ENCODE measurements at regions not wholly inside any gene's neighbourhood (a gene's known extent, or its start where the extent isn't known, plus 50 kb on each side); places are given as distances from the start of the nearest gene placed in this dataset.

- Histone ChIP-seq H2BK15ac (ENCODE audit: low read length) (no peak overlapping the region), H3K9ac (replicated peaks in 1 of 4; ENCODE audit: extremely low read depth in 1 of 4, low read depth in 3 of 4, low read length in 3 of 4) (no peak overlapping the region), H3K4me1 (replicated peaks in 1 of 4; ENCODE audit: control insufficient read depth in 3 of 4, insufficient read depth in 4 of 4, low read length in 3 of 4) (no peaks in the 10 kb centered on the region), H3K27ac (ENCODE audit: low read depth, low read length) (no peak overlapping the region), H4K20me1 (replicated peaks in 1 of 2; ENCODE audit: control insufficient read depth in 1 of 2, insufficient read depth in 2 of 2, low read length in 2 of 2) (no peaks in the 10 kb centered on the region), H2BK5ac (ENCODE audit: low read depth, low read length) (no peak overlapping the region), H3K79me1 (ENCODE audit: low read depth, low read length) (no peaks in the 10 kb centered on the region), H4K5ac (ENCODE audit: insufficient read length, low read depth, low read length) (no peak overlapping the region), H2BK12ac (ENCODE audit: low read depth, low read length) (no peak overlapping the region), H3K79me2 (ENCODE audit: control insufficient read depth in 1 of 2, insufficient read depth in 2 of 2, low read length in 2 of 2) (no peaks in the 10 kb centered on the region), H2BK20ac (ENCODE audit: low read length) (no peak overlapping the region), H3K36me3 (ENCODE audit: control insufficient read depth in 2 of 4, insufficient read depth in 4 of 4, low read length in 3 of 4) (no peaks in the 10 kb centered on the region), H3K4ac (replicated peaks; ENCODE audit: insufficient read length, low read depth, low read length) (no peak overlapping the region), H4K8ac (ENCODE audit: extremely low read depth, insufficient read depth, low read length) (no peak overlapping the region), H3K23ac (ENCODE audit: insufficient read length) (no peak overlapping the region), H2AK5ac (ENCODE audit: low read depth, low read length) (no peak overlapping the region), H3K56ac (replicated peaks; ENCODE audit: insufficient read length, low read depth, low read length) (no peak overlapping the region), H3K18ac (ENCODE audit: extremely low read depth, low read length) (no peak overlapping the region), H3K4me2 (ENCODE audit: insufficient read depth in 1 of 2, low read depth in 2 of 2, low read length in 2 of 2) (no peak overlapping the region), H2AFZ (ENCODE audit: low read length) (no peak overlapping the region), H3K4me3 (ENCODE audit: extremely low read depth in 1 of 4, insufficient read depth in 2 of 4, low read depth in 3 of 4, low read length in 4 of 4) (no peak overlapping the region), H3K27me3 (replicated peaks in 1 of 4; ENCODE audit: control insufficient read depth in 3 of 4, extremely low read depth in 1 of 4, insufficient read depth in 3 of 4, low read length in 3 of 4) (no peaks in the 10 kb centered on the region), H2BK120ac (replicated peaks; ENCODE audit: low read depth, low read length) (no peak overlapping the region), H4K91ac (replicated peaks; ENCODE audit: insufficient read length, low read length) (no peak overlapping the region), H3K14ac (ENCODE audit: insufficient read length) (no peak overlapping the region), H3K9me3 (ENCODE audit: insufficient read depth in 2 of 2, low read depth in 1 of 2, low read length in 1 of 2) (no peaks in the 10 kb centered on the region), H3K23me2 (ENCODE audit: low read depth, low read length) (no peaks in the 10 kb centered on the region)
- POLR2A ChIA-PET (ENCODE audit: partially characterized antibody): no interaction called here
- CTCF ChIA-PET (ENCODE audit: partially characterized antibody): no interaction called here
- FAIRE-seq: no peak
- no peak for DNase-seq (ENCODE audit: low read depth in 1 of 2, low spot score in 2 of 2)
- 94% methylated on average over 9 of the region's 9 CpGs; no CpG with 5 or more reads in 1 of the 2 experiments for WGBS, 2 experiments (ENCODE audit: extremely low coverage in 1 of 2, insufficient coverage in 1 of 2, insufficient read length in 1 of 2, insufficient replicate concordance in 2 of 2, low coverage in 1 of 2, low lambda C conversion rate in 2 of 2, missing lambda C conversion rate in 1 of 2)
- TF ChIP-seq SIRT6 (IDR thresholded peaks at IDR 0.05; ENCODE audit: low read length) (no peak), KDM5A (IDR thresholded peaks at IDR 0.05; ENCODE audit: low read length) (no peak), NRF1 (IDR thresholded peaks at IDR 0.05; ENCODE audit: low read depth, low read length) (no peak), RFX5 (IDR thresholded peaks at IDR 0.05; ENCODE audit: borderline replicate concordance, low read depth, low read length) (no peak), POLR2A (IDR thresholded peaks at IDR 0.05; ENCODE audit: control extremely low read depth in 1 of 2, low read depth in 2 of 2, low read length in 2 of 2) (no peak), NANOG (IDR thresholded peaks at IDR 0.05; ENCODE audit: insufficient read depth, low read depth, low read length, poor library complexity, severe bottlenecking) (no peak), ZNF274 (IDR thresholded peaks at IDR 0.05; ENCODE audit: borderline replicate concordance, extremely low read depth, low read length) (no peak), YY1 (IDR thresholded peaks at IDR 0.05; ENCODE audit: low read depth, low read length) (no peak), CREB1 (IDR thresholded peaks at IDR 0.05) (no peak), SP2 (IDR thresholded peaks at IDR 0.05; ENCODE audit: low read length) (no peak), TAF1 (IDR thresholded peaks at IDR 0.05; ENCODE audit: low read depth, low read length) (no peak), PHF8 (conservative IDR thresholded peaks at IDR 0.05; ENCODE audit: low read depth, low read length) (no peak), TEAD4 (IDR thresholded peaks at IDR 0.05; ENCODE audit: low read depth, low read length) (no peak), SUZ12 (IDR thresholded peaks at IDR 0.05; ENCODE audit: low read length) (no peak)
- TF ChIP-seq, protein P1, sequence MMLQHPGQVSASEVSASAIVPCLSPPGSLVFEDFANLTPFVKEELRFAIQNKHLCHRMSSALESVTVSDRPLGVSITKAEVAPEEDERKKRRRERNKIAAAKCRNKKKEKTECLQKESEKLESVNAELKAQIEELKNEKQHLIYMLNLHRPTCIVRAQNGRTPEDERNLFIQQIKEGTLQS (IDR thresholded peaks at IDR 0.05; ENCODE audit: insufficient read depth, low read depth, low read length): no peak
Observed at GRCh38 chr13:69044629-69045028, 1063.0 kb upstream of the ATXN8OS start.

Measured in H1 (cell line).